ENCODE measurements at regions not wholly inside any gene's neighbourhood (a gene's known extent, or its start where the extent isn't known, plus 50 kb on each side); places are given as distances from the start of the nearest gene placed in this dataset.
A peak's percentile ranks its signal among the peaks of the same experiment; 100 is the strongest.
"Not testable (repeated sequence)": the region's sequence is repeated elsewhere in the genome, so short reads cannot be mapped to it uniquely, and the experiment has no call there.

GRCh38 chr5:74390306-74390637 is 250.3 kb downstream of the ENC1 start:
- DNase-seq (no peak), FAIRE-seq (no peak)

GRCh38 chr5:74389531-74390305 is 250.8 kb downstream of the ENC1 start:
- no peaks in the 10 kb centered on the region for H3K27me3 ChIP-seq (ENCODE audit: control insufficient read depth in 3 of 3, insufficient read depth in 3 of 3, low read length in 3 of 3)
- no peaks in the 10 kb centered on the region for H3K36me3 ChIP-seq (ENCODE audit: control insufficient read depth in 3 of 3, insufficient read depth in 2 of 3, low read depth in 1 of 3, low read length in 3 of 3)
- peaks cover 0 to 33% (median 2%) of the 10 kb centered on the region in 3 donors for H3K4me1 ChIP-seq (ENCODE audit: control insufficient read depth in 3 of 3, insufficient read depth in 2 of 3, low read depth in 1 of 3, low read length in 2 of 3)
- H3K27ac ChIP-seq (ENCODE audit: low read depth in 1 of 3, low read length in 2 of 3): no peak overlapping the region
- peaks cover 0 to 2% of the 10 kb centered on the region in 2 donors for H3K9me3 ChIP-seq (ENCODE audit: control insufficient read depth in 2 of 2, insufficient read depth in 1 of 2, low read depth in 1 of 2, low read length in 1 of 2)
- H3K4me3 ChIP-seq (ENCODE audit: low read depth in 1 of 3, low read length in 3 of 3): no peak overlapping the region
- FAIRE-seq: no peak
- no peak for DNase-seq
- 58 to 87% (median 83%) methylated on average over 2 of the region's 2 CpGs for WGBS, 3 donors

More at GRCh38 chr5:74390306-74390637, 250.3 kb downstream of the ENC1 start:
- Histone ChIP-seq H3K9me3 (ENCODE audit: control insufficient read depth in 2 of 2, insufficient read depth in 1 of 2, low read depth in 1 of 2, low read length in 1 of 2) (peaks cover 0 to 2% of the 10 kb centered on the region in 2 donors), H3K4me3 (ENCODE audit: low read depth in 1 of 3, low read length in 3 of 3) (no peak overlapping the region), H3K36me3 (ENCODE audit: control insufficient read depth in 3 of 3, insufficient read depth in 2 of 3, low read depth in 1 of 3, low read length in 3 of 3) (no peaks in the 10 kb centered on the region), H3K27ac (ENCODE audit: low read depth in 1 of 3, low read length in 2 of 3) (no peak overlapping the region), H3K27me3 (ENCODE audit: control insufficient read depth in 3 of 3, insufficient read depth in 3 of 3, low read length in 3 of 3) (no peaks in the 10 kb centered on the region), H3K4me1 (ENCODE audit: control insufficient read depth in 3 of 3, insufficient read depth in 2 of 3, low read depth in 1 of 3, low read length in 2 of 3) (peaks cover 0 to 34% (median 2%) of the 10 kb centered on the region in 3 donors)
- 68 to 79% (median 78%) methylated on average over 1 of the region's 1 CpG for WGBS, 3 donors

- H3K36me3 ChIP-seq (ENCODE audit: control insufficient read depth in 3 of 3, insufficient read depth in 2 of 3, low read depth in 1 of 3, low read length in 3 of 3); DNase-seq; H3K27me3 ChIP-seq (ENCODE audit: control insufficient read depth in 3 of 3, insufficient read depth in 3 of 3, low read length in 3 of 3); FAIRE-seq; H3K4me3 ChIP-seq (ENCODE audit: low read depth in 1 of 3, low read length in 3 of 3); H3K9me3 ChIP-seq (ENCODE audit: control insufficient read depth in 2 of 2, insufficient read depth in 1 of 2, low read depth in 1 of 2, low read length in 1 of 2); H3K27ac ChIP-seq (ENCODE audit: low read depth in 1 of 3, low read length in 2 of 3): not testable (repeated sequence)
- 84 to 89% (median 86%) methylated on average over 2 of the region's 2 CpGs for WGBS, 3 donors
- H3K4me1 ChIP-seq (ENCODE audit: control insufficient read depth in 3 of 3, insufficient read depth in 2 of 3, low read depth in 1 of 3, low read length in 2 of 3): peaks cover 0 to 25% (median 7%) of the 10 kb centered on the region in 3 donors
These were observed 252.1 kb downstream of the ENC1 start for GRCh38 chr5:74388411-74388810.

GRCh38 chr5:74386571-74387334 is 253.8 kb downstream of the ENC1 start:
- 89 to 91% (median 90%) methylated on average over 4 of the region's 4 CpGs for WGBS, 3 donors
- peaks cover 0 to 15% (median 4%) of the 10 kb centered on the region in 3 donors for H3K4me1 ChIP-seq (ENCODE audit: control insufficient read depth in 3 of 3, insufficient read depth in 2 of 3, low read depth in 1 of 3, low read length in 2 of 3)
- no peak overlapping the region for H3K27ac ChIP-seq (ENCODE audit: low read depth in 1 of 3, low read length in 2 of 3)
- H3K9me3 ChIP-seq (ENCODE audit: control insufficient read depth in 2 of 2, insufficient read depth in 1 of 2, low read depth in 1 of 2, low read length in 1 of 2): peaks cover 0 to 2% of the 10 kb centered on the region in 2 donors
- no peaks in the 10 kb centered on the region for H3K27me3 ChIP-seq (ENCODE audit: control insufficient read depth in 3 of 3, insufficient read depth in 3 of 3, low read length in 3 of 3)
- no peaks in the 10 kb centered on the region for H3K36me3 ChIP-seq (ENCODE audit: control insufficient read depth in 3 of 3, insufficient read depth in 2 of 3, low read depth in 1 of 3, low read length in 3 of 3)
- no peak for DNase-seq
- no peak overlapping the region for H3K4me3 ChIP-seq (ENCODE audit: low read depth in 1 of 3, low read length in 3 of 3)
- no peak for FAIRE-seq

- Histone ChIP-seq H3K4me3 (ENCODE audit: low read depth in 1 of 3, low read length in 3 of 3) (no peak overlapping the region), H3K27me3 (ENCODE audit: control insufficient read depth in 3 of 3, insufficient read depth in 3 of 3, low read length in 3 of 3) (no peaks in the 10 kb centered on the region), H3K9me3 (ENCODE audit: control insufficient read depth in 2 of 2, insufficient read depth in 1 of 2, low read depth in 1 of 2, low read length in 1 of 2) (peaks cover 0 to 2% of the 10 kb centered on the region in 2 donors), H3K4me1 (ENCODE audit: control insufficient read depth in 3 of 3, insufficient read depth in 2 of 3, low read depth in 1 of 3, low read length in 2 of 3) (peaks cover 0 to 12% (median 7%) of the 10 kb centered on the region in 3 donors), H3K36me3 (ENCODE audit: control insufficient read depth in 3 of 3, insufficient read depth in 2 of 3, low read depth in 1 of 3, low read length in 3 of 3) (no peaks in the 10 kb centered on the region), H3K27ac (ENCODE audit: low read depth in 1 of 3, low read length in 2 of 3) (no peak overlapping the region)
- DNase-seq (no peak), FAIRE-seq (no peak)
- WGBS, 3 donors: 15 to 17% (median 16%) methylated on average over 2 of the region's 2 CpGs
These were observed 255.7 kb downstream of the ENC1 start for GRCh38 chr5:74384851-74385250.

GRCh38 chr5:74382987-74383593 is 257.4 kb downstream of the ENC1 start:
- peaks cover 0 to 16% (median 9%) of the 10 kb centered on the region in 3 donors for H3K4me1 ChIP-seq (ENCODE audit: control insufficient read depth in 3 of 3, insufficient read depth in 2 of 3, low read depth in 1 of 3, low read length in 2 of 3)
- no peak overlapping the region for H3K4me3 ChIP-seq (ENCODE audit: low read depth in 1 of 3, low read length in 3 of 3)
- peaks cover 0 to 2% of the 10 kb centered on the region in 2 donors for H3K9me3 ChIP-seq (ENCODE audit: control insufficient read depth in 2 of 2, insufficient read depth in 1 of 2, low read depth in 1 of 2, low read length in 1 of 2)
- no peaks in the 10 kb centered on the region for H3K27me3 ChIP-seq (ENCODE audit: control insufficient read depth in 3 of 3, insufficient read depth in 3 of 3, low read length in 3 of 3)
- no peak for DNase-seq
- H3K36me3 ChIP-seq (ENCODE audit: control insufficient read depth in 3 of 3, insufficient read depth in 2 of 3, low read depth in 1 of 3, low read length in 3 of 3): no peaks in the 10 kb centered on the region
- FAIRE-seq: no peak
- 54 to 76% (median 60%) methylated on average over 4 of the region's 4 CpGs for WGBS, 3 donors
- H3K27ac ChIP-seq (ENCODE audit: low read depth in 1 of 3, low read length in 2 of 3): peak overlapping the region in 1 of 3 donors; percentile 70

GRCh38 chr5:74382123-74382855 is 258.2 kb downstream of the ENC1 start:
- H3K4me3 ChIP-seq (ENCODE audit: low read depth in 1 of 3, low read length in 3 of 3): no peak overlapping the region
- no peak overlapping the region for H3K27ac ChIP-seq (ENCODE audit: low read depth in 1 of 3, low read length in 2 of 3)
- WGBS, 3 donors: 67 to 87% (median 71%) methylated on average over 3 of the region's 3 CpGs
- no peaks in the 10 kb centered on the region for H3K36me3 ChIP-seq (ENCODE audit: control insufficient read depth in 3 of 3, insufficient read depth in 2 of 3, low read depth in 1 of 3, low read length in 3 of 3)
- H3K27me3 ChIP-seq (ENCODE audit: control insufficient read depth in 3 of 3, insufficient read depth in 3 of 3, low read length in 3 of 3): no peaks in the 10 kb centered on the region
- FAIRE-seq (no peak), DNase-seq (no peak)
- peaks cover 0 to 16% (median 9%) of the 10 kb centered on the region in 3 donors for H3K4me1 ChIP-seq (ENCODE audit: control insufficient read depth in 3 of 3, insufficient read depth in 2 of 3, low read depth in 1 of 3, low read length in 2 of 3)
- peaks cover 0 to 2% of the 10 kb centered on the region in 2 donors for H3K9me3 ChIP-seq (ENCODE audit: control insufficient read depth in 2 of 2, insufficient read depth in 1 of 2, low read depth in 1 of 2, low read length in 1 of 2)

- H3K4me1 ChIP-seq (ENCODE audit: control insufficient read depth in 3 of 3, insufficient read depth in 2 of 3, low read depth in 1 of 3, low read length in 2 of 3): peaks cover 0 to 13% (median 9%) of the 10 kb centered on the region in 3 donors
- DNase-seq (peak in 1 of 2 donors; percentile 38), FAIRE-seq (no peak)
- WGBS, 3 donors: 25 to 62% (median 42%) methylated on average over 5 of the region's 5 CpGs
- H3K36me3 ChIP-seq (ENCODE audit: control insufficient read depth in 3 of 3, insufficient read depth in 2 of 3, low read depth in 1 of 3, low read length in 3 of 3): no peaks in the 10 kb centered on the region
- peaks cover 0 to 3% of the 10 kb centered on the region in 2 donors for H3K9me3 ChIP-seq (ENCODE audit: control insufficient read depth in 2 of 2, insufficient read depth in 1 of 2, low read depth in 1 of 2, low read length in 1 of 2)
- H3K4me3 ChIP-seq (ENCODE audit: low read depth in 1 of 3, low read length in 3 of 3): no peak overlapping the region
- H3K27me3 ChIP-seq (ENCODE audit: control insufficient read depth in 3 of 3, insufficient read depth in 3 of 3, low read length in 3 of 3): peaks cover 0 to 1% (median 0%) of the 10 kb centered on the region in 3 donors
- H3K27ac ChIP-seq (ENCODE audit: low read depth in 1 of 3, low read length in 2 of 3): no peak overlapping the region
These were observed 260.3 kb downstream of the ENC1 start for GRCh38 chr5:74380193-74380592.

Measured in small intestine (tissue), 7 donors.